ENCODE measurements at regions not wholly inside any gene's neighbourhood (a gene's known extent, or its start where the extent isn't known, plus 50 kb on each side); places are given as distances from the start of the nearest gene placed in this dataset.

DNA sequence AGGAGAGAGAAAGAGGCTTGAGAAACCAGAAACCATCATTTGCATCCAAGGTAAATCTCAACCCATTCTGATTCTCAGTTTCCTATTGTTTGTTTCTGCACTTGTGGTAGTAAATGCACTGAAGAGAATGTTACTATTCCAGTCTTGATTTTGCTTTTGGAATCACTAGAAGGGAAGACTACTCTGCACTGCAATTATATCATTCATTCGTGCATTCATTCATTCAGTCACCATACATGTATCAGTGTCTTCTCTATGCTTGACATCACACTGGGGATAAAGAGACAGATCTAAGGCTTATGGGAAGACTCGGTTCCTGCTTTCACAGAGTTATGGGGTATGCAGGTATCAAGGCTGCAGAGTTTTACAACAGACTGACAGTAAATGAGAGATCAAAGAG, 90.3 kb upstream of the EGLN3 start:
- Histone ChIP-seq H3K27ac (ENCODE audit: low read depth in 2 of 2, low read length in 2 of 2) (no peak overlapping the region), H3K9me3 (ENCODE audit: control insufficient read depth in 2 of 3, insufficient read depth in 1 of 3, low read length in 3 of 3) (no peaks in the 10 kb centered on the region), H3K4me3 (ENCODE audit: low read length in 3 of 3) (no peak overlapping the region), H3K27me3 (ENCODE audit: control insufficient read depth, insufficient read depth, low read length) (no peaks in the 10 kb centered on the region), H3K9ac (ENCODE audit: low read length in 3 of 3) (no peak overlapping the region), H3K36me3 (ENCODE audit: control insufficient read depth in 2 of 3, insufficient read depth in 3 of 3, low read length in 3 of 3) (no peaks in the 10 kb centered on the region), H3K4me1 (ENCODE audit: control insufficient read depth in 2 of 3, insufficient read depth in 2 of 3, low read depth in 1 of 3, low read length in 3 of 3) (no peaks in the 10 kb centered on the region)
- DNase-seq (no peak), FAIRE-seq (no peak)
- TF ChIP-seq, protein P1, sequence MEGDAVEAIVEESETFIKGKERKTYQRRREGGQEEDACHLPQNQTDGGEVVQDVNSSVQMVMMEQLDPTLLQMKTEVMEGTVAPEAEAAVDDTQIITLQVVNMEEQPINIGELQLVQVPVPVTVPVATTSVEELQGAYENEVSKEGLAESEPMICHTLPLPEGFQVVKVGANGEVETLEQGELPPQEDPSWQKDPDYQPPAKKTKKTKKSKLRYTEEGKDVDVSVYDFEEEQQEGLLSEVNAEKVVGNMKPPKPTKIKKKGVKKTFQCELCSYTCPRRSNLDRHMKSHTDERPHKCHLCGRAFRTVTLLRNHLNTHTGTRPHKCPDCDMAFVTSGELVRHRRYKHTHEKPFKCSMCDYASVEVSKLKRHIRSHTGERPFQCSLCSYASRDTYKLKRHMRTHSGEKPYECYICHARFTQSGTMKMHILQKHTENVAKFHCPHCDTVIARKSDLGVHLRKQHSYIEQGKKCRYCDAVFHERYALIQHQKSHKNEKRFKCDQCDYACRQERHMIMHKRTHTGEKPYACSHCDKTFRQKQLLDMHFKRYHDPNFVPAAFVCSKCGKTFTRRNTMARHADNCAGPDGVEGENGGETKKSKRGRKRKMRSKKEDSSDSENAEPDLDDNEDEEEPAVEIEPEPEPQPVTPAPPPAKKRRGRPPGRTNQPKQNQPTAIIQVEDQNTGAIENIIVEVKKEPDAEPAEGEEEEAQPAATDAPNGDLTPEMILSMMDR (IDR thresholded peaks at IDR 0.05; ENCODE audit: borderline replicate concordance, extremely low read depth, insufficient read depth), result no peak
- intact Hi-C loops (cut with DNase I), result no loop called here

GRCh38 chr14:34040766-34041165, 89.9 kb upstream of the EGLN3 start:
- H3K27me3 ChIP-seq (ENCODE audit: control insufficient read depth, insufficient read depth, low read length), result no peaks in the 10 kb centered on the region
- no peak overlapping the region for H3K4me3 ChIP-seq (ENCODE audit: low read length in 3 of 3)
- DNase-seq (no peak), FAIRE-seq (no peak)
- H3K4me1 ChIP-seq (ENCODE audit: control insufficient read depth in 2 of 3, insufficient read depth in 2 of 3, low read depth in 1 of 3, low read length in 3 of 3), result no peaks in the 10 kb centered on the region
- H3K36me3 ChIP-seq (ENCODE audit: control insufficient read depth in 2 of 3, insufficient read depth in 3 of 3, low read length in 3 of 3), result no peaks in the 10 kb centered on the region
- intact Hi-C loops (cut with DNase I), result no loop called here
- H3K27ac ChIP-seq (ENCODE audit: low read depth in 2 of 2, low read length in 2 of 2), result no peak overlapping the region
- TF ChIP-seq, protein P1 (IDR thresholded peaks at IDR 0.05; ENCODE audit: borderline replicate concordance, extremely low read depth, insufficient read depth), result no peak
- no peaks in the 10 kb centered on the region for H3K9me3 ChIP-seq (ENCODE audit: control insufficient read depth in 2 of 3, insufficient read depth in 1 of 3, low read length in 3 of 3)
- H3K9ac ChIP-seq (ENCODE audit: low read length in 3 of 3), result no peak overlapping the region

DNA sequence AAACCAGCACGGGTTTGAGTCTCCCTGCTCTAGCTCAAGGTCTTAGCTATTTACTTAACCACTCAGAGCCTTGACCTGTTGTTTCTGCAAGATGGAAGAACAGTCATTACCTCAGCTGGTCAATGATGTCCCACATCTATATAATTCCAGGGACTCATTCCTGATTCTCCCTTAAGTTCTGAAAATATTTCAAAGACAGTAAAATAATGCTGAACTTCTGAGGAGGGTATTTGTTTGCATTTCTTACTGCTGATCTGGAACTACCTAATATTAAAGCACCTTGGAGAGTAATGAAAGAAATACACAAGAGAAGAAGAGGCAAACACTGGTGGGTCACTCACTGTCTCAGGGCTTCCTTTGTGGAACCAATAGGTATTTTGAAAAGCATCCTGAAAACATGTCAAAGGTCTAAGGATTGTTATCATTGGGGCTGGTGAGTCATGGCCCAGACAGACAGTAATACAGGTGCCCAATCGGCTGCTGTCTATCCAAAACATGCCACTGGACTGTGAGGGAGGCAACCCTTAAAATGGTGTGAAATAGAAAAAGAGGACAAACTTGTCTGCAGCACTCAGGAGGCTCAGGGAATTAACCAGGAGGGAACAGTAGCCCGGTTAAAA, 88.7 kb upstream of the EGLN3 start:
- no peak for DNase-seq
- no peaks in the 10 kb centered on the region for H3K9me3 ChIP-seq (ENCODE audit: control insufficient read depth in 2 of 3, insufficient read depth in 1 of 3, low read length in 3 of 3)
- intact Hi-C loops (cut with DNase I), result no loop called here
- H3K27ac ChIP-seq (ENCODE audit: low read depth in 2 of 2, low read length in 2 of 2), result no peak overlapping the region
- no peak for FAIRE-seq
- H3K36me3 ChIP-seq (ENCODE audit: control insufficient read depth in 2 of 3, insufficient read depth in 3 of 3, low read length in 3 of 3), result no peaks in the 10 kb centered on the region
- no peaks in the 10 kb centered on the region for H3K4me1 ChIP-seq (ENCODE audit: control insufficient read depth in 2 of 3, insufficient read depth in 2 of 3, low read depth in 1 of 3, low read length in 3 of 3)
- TF ChIP-seq, protein P1 (IDR thresholded peaks at IDR 0.05; ENCODE audit: borderline replicate concordance, extremely low read depth, insufficient read depth), result no peak
- no peak overlapping the region for H3K9ac ChIP-seq (ENCODE audit: low read length in 3 of 3)
- H3K27me3 ChIP-seq (ENCODE audit: control insufficient read depth, insufficient read depth, low read length), result no peaks in the 10 kb centered on the region
- H3K4me3 ChIP-seq (ENCODE audit: low read length in 3 of 3), result no peak overlapping the region
